Gastroesophageal sphincter (tissue), 4 donors: ENCODE measurements at regions not wholly inside any gene's neighbourhood (a gene's known extent, or its start where the extent isn't known, plus 50 kb on each side); places are given as distances from the start of the nearest gene placed in this dataset.
A peak's percentile ranks its signal among the peaks of the same experiment; 100 is the strongest.

Experiments used
- ATAC-seq: fragments of 150-250 bp; one replicate; pipeline ENCODE4 v1.9.1; 2016; ENCODE audit warnings: mild to moderate bottlenecking, moderate library complexity
- H3K27ac ChIP-seq, 4 donors: fragments of 200-600 bp; sonication (generic) in 3 of 4; 1 replicate in 3 of 4; 2 replicates in 1 of 4; pipeline ENCODE4 v1.5.1; 2016 to 2019
- H3K27me3 ChIP-seq: fragments of 200-600 bp; sonication (generic); one replicate; pipeline ENCODE4 v1.5.1; 2019
- H3K36me3 ChIP-seq, 2 donors: fragments of 200-600 bp; sonication (generic); one replicate each; pipeline ENCODE4 v1.5.1; 2019; ENCODE audit warnings: control low read depth in 1 of 2
- H3K4me1 ChIP-seq, 3 donors: fragments of 200-600 bp; sonication (generic); 1 replicate in 2 of 3; 2 replicates in 1 of 3; pipeline ENCODE4 v1.5.1; 2016 to 2019; ENCODE audit warnings: control low read depth in 2 of 3
- H3K4me3 ChIP-seq, 2 donors: fragments of 200-600 bp; sonication (generic); one replicate each; pipeline ENCODE4 v1.5.1; 2019; ENCODE audit warnings: mild to moderate bottlenecking in 1 of 2, moderate library complexity in 1 of 2
- H3K9me3 ChIP-seq, 3 donors: fragments of 200-600 bp; sonication (generic); one replicate each; pipeline ENCODE4 v1.5.1; 2017 to 2019; ENCODE audit warnings: control low read depth in 2 of 3
- EP300 ChIP-seq: sonication (generic); formaldehyde crosslinking; IDR thresholded peaks from one replicate; pipeline ENCODE4 v1.6.1; 2017; ENCODE audit warnings: antibody characterized with exemption, mild to moderate bottlenecking
- POLR2A ChIP-seq, 2 donors: fragments of 450-650 bp; IDR thresholded peaks; one replicate each; pipeline ENCODE4 v1.6.1; 2017; ENCODE audit warnings: antibody characterized with exemption in 2 of 2, mild to moderate bottlenecking in 2 of 2, moderate library complexity in 1 of 2
- POLR2AphosphoS5 ChIP-seq: sonication (generic); formaldehyde crosslinking; IDR thresholded peaks from one replicate; pipeline ENCODE4 v1.6.1; 2017; ENCODE audit warnings: antibody characterized with exemption
- WGBS, 2 donors: methylation state at CpG; one replicate each; pipeline ENCODE4 v1.1.5; 2018; ENCODE audit warnings: low coverage in 1 of 2; 5-methylcytosine and 5-hydroxymethylcytosine counted together
- TF ChIP-seq, protein P1 (sequence below), 4 experiments: fragments of 200-600 bp in 2 of 4; fragments of 450-650 bp in 2 of 4; sonication (generic) in 1 of 4; IDR thresholded peaks; one replicate each; pipeline ENCODE4 v1.5.1; 2017 to 2019; ENCODE audit warnings: antibody characterized with exemption in 4 of 4, mild to moderate bottlenecking in 2 of 4, moderate library complexity in 2 of 4

- Histone ChIP-seq H3K27me3 (no peaks in the 10 kb centered on the region), H3K36me3 (no peaks in the 10 kb centered on the region), H3K27ac (peak overlapping the region in 3 of 4 donors; percentile 73 to 90 (median 82)), H3K9me3 (no peaks in the 10 kb centered on the region), H3K4me3 (no peak overlapping the region), H3K4me1 (peaks cover 3 to 78% (median 45%) of the 10 kb centered on the region in 3 donors)
- 62 to 75% methylated on average over 4 to 5 of the region's 7 CpGs for WGBS, 2 donors
- peak; percentile 35 for ATAC-seq
- TF ChIP-seq, protein P1, sequence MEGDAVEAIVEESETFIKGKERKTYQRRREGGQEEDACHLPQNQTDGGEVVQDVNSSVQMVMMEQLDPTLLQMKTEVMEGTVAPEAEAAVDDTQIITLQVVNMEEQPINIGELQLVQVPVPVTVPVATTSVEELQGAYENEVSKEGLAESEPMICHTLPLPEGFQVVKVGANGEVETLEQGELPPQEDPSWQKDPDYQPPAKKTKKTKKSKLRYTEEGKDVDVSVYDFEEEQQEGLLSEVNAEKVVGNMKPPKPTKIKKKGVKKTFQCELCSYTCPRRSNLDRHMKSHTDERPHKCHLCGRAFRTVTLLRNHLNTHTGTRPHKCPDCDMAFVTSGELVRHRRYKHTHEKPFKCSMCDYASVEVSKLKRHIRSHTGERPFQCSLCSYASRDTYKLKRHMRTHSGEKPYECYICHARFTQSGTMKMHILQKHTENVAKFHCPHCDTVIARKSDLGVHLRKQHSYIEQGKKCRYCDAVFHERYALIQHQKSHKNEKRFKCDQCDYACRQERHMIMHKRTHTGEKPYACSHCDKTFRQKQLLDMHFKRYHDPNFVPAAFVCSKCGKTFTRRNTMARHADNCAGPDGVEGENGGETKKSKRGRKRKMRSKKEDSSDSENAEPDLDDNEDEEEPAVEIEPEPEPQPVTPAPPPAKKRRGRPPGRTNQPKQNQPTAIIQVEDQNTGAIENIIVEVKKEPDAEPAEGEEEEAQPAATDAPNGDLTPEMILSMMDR (IDR thresholded peaks at IDR 0.05), result no peak
- peak; percentile 46 for TF ChIP-seq POLR2AphosphoS5
Observed at GRCh38 chr2:43073401-43073825, 153.0 kb downstream of the ZFP36L2 start.

- Histone ChIP-seq H3K4me3 (no peak overlapping the region), H3K4me1 (peaks cover 3 to 76% (median 45%) of the 10 kb centered on the region in 3 donors), H3K27ac (peak overlapping the region in 3 of 4 donors; percentile 53 to 80 (median 73)), H3K36me3 (no peaks in the 10 kb centered on the region), H3K27me3 (no peaks in the 10 kb centered on the region), H3K9me3 (no peaks in the 10 kb centered on the region)
- no peak for TF ChIP-seq EP300
- TF ChIP-seq POLR2AphosphoS5, result no peak
- no peak for TF ChIP-seq POLR2A (IDR thresholded peaks at IDR 0.05)
- TF ChIP-seq, protein P1 (IDR thresholded peaks at IDR 0.05), result no peak
- 52 to 59% methylated on average over 8 to 9 of the region's 16 CpGs for WGBS, 2 donors
- ATAC-seq, result peak; percentile 22
Observed at GRCh38 chr2:43071599-43072550, 154.5 kb downstream of the ZFP36L2 start.

DNA sequence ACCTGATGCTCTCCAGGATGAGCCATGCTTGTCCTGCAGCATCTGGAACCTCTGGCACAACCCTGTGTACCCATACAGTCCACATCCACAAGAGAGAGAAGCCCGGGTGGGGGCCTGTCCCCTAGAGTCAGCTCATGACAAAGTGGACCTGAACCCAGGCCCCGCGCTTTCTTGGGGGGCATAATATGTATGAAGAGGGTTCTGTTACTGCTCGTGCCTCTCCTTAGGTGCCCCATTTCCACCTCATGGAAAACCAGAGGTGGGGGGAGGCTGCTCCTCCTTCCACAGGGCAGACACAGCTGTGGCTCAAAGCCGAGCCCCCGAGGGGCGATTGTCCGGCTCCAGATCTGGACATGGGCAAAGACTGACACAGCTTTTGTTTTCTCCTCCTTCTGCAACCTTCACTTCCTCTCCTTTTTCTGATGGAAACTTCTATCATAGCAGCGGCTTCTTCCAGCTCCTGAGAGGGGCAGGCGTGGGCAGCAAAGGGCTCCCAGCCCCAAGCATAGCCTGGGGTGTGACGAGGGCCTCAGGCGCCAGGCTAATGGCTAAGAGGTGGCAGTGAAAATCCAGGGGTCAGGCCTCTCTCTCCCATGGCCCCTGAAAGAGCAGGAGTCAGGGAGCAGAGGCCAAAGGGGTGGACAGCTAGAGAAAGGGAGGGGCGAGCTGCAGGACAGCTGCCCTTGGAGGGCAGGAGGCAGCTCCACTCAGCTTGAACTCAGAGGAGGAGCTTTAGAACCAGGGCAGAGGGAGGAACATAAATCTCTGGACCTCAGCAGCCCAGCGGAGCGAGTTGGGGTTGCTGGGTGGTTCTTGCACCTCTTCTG lies 155.5 kb downstream of the ZFP36L2 start:
- H3K27me3 ChIP-seq, result no peaks in the 10 kb centered on the region
- peak; percentile 20 for ATAC-seq
- TF ChIP-seq POLR2A (IDR thresholded peaks at IDR 0.05) (no peak), EP300 (no peak), POLR2AphosphoS5 (no peak)
- TF ChIP-seq, protein P1 (IDR thresholded peaks at IDR 0.05), result no peak
- no peaks in the 10 kb centered on the region for H3K36me3 ChIP-seq
- H3K27ac ChIP-seq, result peak overlapping the region in 3 of 4 donors; percentile 53 to 80 (median 73)
- 56 to 81% methylated on average over 3 to 5 of the region's 15 CpGs for WGBS, 2 donors
- peaks cover 3 to 66% (median 40%) of the 10 kb centered on the region in 3 donors for H3K4me1 ChIP-seq
- no peak overlapping the region for H3K4me3 ChIP-seq
- no peaks in the 10 kb centered on the region for H3K9me3 ChIP-seq

- ATAC-seq, result peak; percentile 12
- peaks cover 3 to 58% (median 32%) of the 10 kb centered on the region in 3 donors for H3K4me1 ChIP-seq
Observed at GRCh38 chr2:43070030-43070429, 156.4 kb downstream of the ZFP36L2 start.

More at GRCh38 chr2:43070030-43070429, 156.4 kb downstream of the ZFP36L2 start:
- no peaks in the 10 kb centered on the region for H3K36me3 ChIP-seq
- peak overlapping the region in 3 of 4 donors; percentile 53 to 80 (median 73) for H3K27ac ChIP-seq
- H3K27me3 ChIP-seq, result no peaks in the 10 kb centered on the region
- no peak overlapping the region for H3K4me3 ChIP-seq
- WGBS, 2 donors, result 100% methylated on average over 1 of the region's 3 CpGs; no CpG with 5 or more reads in 1 of the 2 donors
- H3K9me3 ChIP-seq, result no peaks in the 10 kb centered on the region
- no peak for TF ChIP-seq POLR2A (IDR thresholded peaks at IDR 0.05)
- TF ChIP-seq POLR2AphosphoS5, result no peak
- TF ChIP-seq, protein P1 (IDR thresholded peaks at IDR 0.05), result no peak
- no peak for TF ChIP-seq EP300
